ENCODE measurements at regions not wholly inside any gene's neighbourhood (a gene's known extent, or its start where the extent isn't known, plus 50 kb on each side); places are given as distances from the start of the nearest gene placed in this dataset.
"Not testable (repeated sequence)": the region's sequence is repeated elsewhere in the genome, so short reads cannot be mapped to it uniquely, and the experiment has no call there.

DNA sequence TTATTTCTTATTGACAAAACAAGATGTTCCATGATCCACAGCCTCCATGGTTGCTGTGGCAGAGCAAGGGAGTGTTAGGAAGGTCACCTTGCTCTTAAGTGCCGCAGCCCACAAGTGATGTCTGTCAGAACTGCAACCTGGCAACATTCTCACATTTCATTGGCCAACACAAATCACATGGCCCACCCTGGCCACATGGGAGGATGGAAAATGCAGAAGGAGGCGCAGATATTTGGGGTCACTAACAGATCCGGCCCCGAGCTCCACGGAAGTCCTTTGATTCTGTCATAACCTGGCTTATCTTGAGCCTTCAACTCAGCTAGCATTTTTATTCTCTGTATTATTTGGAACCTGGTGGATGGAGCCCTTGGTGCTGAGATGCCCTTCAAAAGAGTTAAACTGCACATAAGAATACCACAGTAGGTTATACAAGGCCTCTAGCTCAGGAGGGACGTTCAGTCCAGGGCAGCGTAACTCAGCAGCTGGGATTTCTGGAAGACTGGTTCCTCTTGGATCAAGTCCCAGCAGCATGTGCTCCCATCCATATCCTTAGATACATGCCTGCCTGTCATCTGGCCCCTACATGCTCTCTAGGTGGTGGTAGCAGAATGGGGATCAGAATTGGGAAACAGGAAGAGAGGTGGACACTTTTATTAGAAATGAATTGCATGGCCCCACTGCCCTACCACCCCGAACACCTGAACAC lies 508.1 kb downstream of the HAPSTR1 start:
- no peak for DNase-seq

DNA sequence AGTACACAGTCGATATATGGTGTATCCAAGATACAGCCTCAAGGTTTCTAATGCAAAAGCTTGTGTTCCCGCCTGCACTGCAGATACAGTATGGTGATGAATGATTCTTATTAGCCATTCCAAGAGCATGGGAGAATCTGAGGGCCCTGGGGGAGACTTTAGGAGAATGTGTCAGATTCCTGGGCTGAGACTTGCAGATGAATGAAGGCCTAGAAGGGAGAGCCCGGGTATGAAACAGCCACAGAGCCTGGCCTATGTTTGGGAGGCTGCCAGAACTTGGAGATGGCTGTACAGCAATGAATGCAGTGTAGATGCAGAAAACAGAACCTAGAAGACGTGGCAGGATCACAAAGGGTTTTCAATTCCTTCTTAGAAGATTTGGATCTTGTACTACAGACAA lies 510.7 kb downstream of the HAPSTR1 start:
- no peak for DNase-seq

DNA sequence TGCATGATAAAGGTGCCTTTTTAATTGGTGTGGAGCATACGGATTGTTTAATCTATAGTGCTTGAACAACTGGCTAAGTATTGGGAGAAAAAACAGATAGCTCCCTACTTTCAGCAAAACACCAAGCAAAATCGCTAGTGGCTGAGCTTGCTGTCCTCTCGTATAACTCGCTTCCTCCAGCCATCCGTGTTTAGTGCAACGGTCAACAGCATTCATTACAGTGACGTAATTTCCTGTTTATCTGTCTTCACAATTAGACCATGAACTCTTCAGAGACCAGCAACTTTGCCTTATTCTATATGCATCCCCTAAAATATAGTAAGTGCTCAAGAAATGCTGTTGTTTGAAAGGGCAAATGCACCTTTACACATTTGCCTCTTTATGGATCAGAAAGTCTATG lies 511.9 kb downstream of the HAPSTR1 start:
- DNase-seq: no peak

DNA sequence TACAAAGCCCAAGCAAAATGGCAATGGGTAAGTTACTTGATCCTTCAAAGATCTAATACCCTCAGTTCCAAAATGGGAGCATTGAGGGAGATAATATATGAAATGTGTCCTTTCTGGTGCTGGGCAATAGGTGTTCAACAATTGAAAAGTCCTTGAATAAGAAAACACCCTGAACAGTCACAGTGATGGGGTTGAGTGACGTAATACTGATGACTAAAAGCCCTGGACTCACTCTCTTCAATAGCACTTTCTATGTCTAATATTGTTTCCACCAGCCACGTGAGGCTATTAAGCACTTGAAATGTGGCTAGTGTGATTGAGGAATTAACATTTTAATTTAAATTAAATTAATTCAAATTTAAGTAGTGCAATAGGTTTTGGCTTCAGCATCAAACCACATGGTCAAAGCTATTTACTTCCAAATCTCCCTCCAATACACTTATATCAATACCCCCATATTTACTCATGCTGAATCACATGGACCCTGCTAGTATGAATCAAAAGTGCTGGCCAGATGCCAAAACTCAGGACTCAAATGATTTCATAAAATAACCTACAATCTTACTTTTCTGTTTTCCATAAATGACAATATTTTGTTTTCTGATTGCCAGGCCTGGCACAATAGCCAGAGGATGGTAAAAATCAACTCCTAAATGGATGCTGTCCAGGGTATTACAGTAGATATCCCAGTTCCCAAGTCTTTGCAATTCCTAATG lies 516.2 kb downstream of the HAPSTR1 start:
- no peak for DNase-seq

DNA sequence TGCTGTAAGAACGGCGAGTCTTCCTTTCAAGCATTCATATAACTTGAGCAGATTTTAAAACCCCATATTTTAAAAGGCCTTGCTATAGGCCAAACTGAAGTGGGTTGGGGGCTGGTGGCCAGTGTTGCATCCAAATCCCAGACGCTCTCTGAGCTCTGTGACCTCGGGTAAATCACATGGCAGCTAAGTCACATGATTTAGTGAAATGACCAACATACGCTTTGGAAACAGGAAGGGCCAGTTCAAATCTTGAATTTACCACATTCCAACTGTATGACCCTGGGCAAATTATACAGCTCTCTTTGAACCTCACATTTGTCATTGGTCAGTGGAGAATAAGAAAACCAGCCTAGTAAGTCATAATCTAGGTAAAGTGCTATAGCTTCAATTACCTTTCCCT lies 519.3 kb downstream of the HAPSTR1 start:
- no peak for DNase-seq

DNA sequence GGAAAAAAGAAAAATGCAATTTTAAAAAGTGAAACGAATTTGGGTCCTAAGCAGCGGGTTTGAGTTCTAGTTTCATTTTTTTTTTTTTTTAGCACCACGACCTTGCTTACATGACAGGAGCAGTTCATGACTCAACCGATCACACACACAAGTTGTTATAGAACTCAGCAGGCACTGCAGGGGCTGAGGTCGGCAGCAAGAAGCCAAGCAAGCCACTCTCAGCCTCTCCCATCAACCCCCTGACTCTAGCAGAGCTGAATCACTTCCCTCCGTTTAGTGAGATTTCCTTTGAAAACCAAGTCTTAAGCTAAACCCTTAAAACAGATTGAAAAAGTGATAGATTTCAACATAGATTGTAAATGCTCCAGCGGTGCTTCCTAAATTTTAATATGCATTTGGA lies 520.8 kb downstream of the HAPSTR1 start:
- no peak for DNase-seq

DNA sequence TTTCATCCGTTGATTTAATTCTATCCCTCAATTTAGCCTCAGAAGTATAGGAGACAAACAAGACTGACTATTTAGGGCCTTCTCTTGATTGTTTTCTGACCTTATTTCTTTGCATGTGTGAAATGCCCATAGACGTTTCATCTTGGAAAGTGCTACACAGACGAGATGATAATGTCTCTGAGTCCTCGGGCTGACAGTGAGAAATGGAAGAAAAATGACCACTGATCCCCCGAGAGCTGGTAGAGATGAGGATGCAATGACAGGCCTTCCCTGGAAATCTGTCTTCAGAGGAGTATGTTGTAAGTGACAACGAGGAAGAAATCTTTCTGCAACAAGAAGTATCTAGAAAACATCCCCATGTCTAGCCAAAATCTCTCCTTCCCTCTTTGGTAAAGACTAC lies 522.9 kb downstream of the HAPSTR1 start:
- DNase-seq: no peak

DNA sequence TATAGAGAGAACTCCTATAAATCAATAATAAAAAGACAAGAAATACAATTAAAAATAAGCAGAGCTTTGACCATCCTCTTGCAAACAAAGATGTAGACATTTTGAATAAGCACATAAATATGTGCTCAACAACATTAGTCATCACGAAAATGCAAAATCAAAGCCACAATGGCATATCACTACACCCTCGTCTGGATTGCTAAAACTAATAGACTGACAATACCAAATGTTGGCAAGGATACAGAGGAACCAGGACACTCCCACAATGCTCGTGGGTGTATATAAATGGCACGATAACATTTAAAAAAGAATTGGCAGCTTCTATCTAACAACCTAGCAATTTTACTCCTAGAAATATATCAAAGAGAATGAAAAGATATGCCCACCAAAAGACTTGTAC lies 530.8 kb downstream of the HAPSTR1 start:
- no peak for DNase-seq

DNA sequence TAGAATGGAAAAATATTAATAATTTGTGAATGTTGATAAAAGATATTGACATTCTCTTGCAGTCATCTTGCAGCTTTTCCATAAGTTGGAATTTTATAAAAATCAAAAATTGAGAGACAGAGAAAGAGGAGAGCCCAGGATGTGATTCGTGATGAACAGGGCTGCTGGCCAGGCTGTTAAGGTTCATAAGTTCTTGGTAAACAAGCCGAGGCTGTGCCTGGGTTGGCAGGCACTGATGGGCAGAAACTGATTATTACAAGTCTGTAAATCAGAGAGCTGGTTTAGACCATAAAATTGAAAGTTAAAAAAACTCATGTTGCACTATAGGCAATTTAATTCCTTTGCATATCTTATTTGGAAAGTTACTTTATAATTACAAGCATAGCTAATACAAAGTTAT lies 533.7 kb downstream of the HAPSTR1 start:
- no peak for DNase-seq

DNA sequence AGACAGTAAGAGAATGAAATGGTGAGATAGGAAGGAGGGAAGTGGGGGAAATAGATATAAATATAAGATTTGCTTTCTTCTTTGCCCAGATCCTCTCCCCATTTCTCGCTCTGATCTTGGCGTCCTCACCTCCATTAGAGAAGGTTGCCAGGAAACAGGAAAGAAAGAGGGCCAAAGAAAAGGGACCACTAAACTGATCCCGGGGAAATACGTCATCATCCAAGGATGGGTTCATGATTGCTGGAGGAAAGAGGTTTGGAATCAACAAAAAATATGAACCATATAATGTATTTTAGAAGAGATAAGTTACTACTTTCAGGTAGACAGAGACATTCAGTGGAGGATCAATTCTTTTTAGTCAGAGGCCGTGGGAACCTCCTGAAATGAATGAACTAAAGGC lies 536.0 kb downstream of the HAPSTR1 start:
- DNase-seq: no peak

DNA sequence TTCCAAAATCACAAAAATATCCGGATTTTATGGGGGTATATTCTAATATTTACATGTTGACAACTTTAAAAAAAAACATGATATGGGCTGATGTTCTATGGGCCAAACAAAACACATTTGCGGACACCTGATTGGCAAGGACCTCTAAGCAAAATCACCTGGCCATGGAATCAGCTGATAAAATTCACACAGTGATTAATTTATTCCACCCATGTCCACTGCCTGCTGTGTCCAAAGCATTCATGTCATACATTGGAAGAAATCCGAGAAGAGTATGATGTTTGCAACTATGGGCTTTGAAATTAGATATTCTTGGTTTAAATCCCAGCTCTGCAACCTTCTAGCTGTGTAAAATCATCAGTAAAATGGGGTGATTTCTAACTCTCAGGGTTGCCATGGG lies 538.7 kb downstream of the HAPSTR1 start:
- DNase-seq: no peak

DNA sequence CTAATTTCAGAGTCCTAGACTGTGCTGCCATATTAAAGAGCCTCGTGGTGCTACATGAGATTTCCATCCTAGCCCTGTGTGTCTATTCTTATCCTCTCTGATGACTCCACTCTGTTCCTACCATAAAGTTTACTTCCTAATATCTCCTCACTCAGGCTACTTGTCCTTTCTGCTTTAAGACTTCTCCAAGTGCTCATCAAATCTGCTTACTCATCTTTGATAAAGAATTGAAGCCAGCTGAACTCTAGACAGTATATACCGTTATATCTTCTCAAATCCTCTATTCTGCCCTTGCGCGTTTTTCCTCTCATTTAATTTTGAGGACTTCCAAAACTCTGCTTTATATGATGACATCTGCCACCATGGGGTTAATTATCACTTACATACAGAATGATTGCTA lies 539.5 kb downstream of the HAPSTR1 start:
- DNase-seq: no peak

DNA sequence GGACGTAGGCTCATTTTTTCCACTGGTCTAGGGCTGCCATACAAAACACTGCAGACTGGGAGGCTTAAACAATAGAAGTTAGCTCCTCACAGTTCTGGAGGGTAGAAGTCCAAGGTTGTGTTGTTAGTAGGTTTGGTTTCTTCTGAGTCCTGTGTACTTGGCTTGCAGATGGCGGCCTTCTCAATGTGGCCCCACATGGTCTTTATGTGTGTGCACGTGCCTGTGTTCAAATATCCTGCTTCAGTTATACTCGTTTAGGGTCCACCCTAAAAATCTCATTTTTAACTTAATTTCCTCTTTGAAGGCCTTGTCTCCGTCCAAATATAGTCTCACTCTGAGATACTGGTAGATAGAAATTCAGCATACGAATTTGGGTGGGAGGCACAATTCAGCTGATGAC lies 542.4 kb downstream of the HAPSTR1 start:
- DNase-seq: no peak

DNA sequence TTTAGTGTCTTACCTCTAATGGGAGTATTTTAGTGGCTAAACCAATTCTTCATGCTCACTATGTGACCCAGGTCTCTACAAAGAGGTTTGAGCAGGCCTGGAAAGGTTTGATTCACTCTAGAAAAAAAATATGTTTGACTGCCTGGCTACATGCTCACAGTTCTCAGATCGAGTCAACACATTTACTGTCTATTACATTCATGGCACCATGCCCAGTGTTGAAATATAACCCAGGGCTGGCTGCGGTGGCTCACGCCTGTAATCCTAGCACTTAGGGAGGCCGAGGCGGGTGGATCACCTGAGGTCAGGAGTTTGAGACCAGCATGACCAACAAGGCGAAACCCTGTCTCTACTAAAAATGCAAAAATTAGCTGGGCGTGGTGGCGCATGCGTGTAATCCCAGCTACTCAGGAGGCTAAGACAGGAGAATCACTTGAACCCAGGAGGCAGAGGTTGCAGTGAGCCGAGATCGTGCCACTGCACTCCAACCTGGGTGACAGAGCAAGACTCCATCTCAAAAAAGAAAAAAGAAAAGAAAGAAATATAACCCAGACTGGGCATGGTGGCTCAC lies 543.8 kb downstream of the HAPSTR1 start:
- DNase-seq: not testable (repeated sequence)

DNA sequence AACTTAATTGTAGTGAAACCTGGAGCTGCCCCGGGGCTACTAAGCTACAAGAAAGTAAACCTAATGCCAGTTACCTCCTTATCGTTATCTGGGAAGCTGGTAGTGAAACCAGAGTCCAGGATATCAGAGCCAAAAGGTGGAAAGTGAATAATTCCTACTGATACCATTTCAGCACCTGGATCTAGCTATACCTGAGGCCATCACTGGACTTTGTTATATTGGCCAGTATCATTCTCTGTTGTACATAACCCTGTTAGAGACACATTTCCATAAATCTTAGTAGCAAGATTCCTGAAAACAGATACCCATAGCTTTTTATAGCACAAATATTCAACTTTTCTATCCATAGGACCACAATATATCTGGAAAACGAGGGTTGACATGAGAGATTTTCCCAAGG lies 538.0 kb downstream of the GRIN2A start:
- no peak for DNase-seq

DNA sequence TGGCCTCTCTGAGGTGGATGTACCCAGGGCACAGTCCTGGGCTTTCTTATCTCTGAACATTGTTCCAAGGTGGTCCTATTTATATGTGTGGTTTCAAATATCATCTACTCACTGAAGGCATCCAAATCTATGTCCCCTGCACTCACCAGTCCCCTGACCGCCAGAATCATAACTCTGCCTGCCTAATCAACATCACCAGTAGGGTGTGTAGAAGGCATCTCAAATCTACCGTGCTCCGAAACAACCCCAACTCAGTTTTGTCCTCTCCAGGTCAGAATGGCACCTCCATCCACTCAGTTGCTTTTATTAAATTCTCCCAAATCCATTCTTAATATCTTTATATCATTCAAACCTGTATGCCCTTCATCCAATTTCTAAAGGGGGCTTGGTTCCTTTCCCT lies 536.3 kb downstream of the GRIN2A start:
- no peak for DNase-seq

DNA sequence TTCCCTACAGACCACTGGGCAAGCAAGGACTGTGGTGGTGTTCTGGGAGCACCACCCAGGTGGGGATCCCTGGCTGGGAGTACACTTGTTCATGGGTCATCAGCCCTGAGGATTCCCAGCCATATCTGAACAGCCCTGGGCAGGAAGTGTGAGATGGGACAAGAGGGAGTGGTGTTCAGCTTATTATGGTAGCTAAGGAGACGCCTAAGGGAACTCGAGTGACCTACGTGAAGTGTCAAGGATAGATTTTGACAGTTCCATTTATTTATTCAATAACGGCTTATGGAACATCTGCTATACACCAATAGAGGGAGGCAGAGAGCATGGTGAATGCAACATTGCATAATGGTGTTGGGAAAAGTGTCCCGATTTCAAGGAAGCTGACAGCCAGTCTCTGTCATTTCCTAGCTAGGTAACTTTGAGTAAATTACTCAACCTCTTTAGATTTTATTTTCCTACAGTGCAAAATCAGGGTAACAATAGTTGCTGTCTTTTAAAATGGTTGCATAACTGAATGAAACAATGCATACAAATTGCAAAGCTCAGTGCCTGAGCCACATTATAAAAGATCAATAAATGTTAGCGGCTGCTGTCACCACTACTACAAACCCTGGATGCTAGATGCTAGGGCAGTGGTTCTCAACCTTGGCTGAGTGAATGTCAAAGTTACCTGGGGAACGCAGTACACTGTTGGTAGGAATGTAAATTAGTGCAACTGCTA lies 534.1 kb downstream of the GRIN2A start:
- no peak for DNase-seq

DNA sequence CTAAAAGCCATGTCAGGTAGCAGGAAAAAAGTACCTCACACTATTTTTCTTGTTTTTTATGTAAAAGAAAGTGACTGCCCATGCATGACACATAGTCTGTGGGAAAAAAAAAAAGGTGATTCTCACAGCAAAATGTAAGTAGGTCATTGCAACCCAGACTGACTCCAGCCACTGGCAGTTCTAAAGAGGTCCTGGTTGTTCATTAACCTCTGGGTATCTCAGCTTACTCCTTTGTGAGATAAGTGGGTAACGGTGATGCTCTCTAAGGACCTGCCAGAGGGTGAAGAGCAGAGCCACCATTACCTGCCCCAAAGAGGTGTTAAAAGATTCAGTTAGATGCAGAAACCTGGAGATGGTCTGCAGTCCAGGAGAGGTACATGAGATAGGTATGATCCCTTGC lies 531.9 kb downstream of the GRIN2A start:
- DNase-seq: no peak

DNA sequence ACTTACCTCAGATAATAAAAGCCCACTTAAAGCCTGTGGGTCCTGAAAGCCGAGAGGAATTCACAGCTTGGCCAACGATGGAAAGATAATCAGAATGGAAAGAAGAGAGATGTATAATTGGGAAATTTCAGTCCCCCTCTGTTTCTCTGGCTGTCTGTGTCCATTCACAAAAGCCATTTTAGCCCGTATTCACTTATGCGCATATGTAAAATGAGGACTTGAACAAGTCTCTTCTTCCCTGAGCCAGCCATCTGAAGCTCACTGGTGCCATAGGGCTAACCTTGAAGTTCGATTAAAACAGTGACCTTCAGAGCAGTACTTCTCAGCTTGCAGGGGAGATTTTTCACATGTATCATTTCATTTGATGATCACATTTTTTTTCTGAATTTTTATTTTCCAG lies 527.2 kb downstream of the GRIN2A start:
- no peak for DNase-seq

DNA sequence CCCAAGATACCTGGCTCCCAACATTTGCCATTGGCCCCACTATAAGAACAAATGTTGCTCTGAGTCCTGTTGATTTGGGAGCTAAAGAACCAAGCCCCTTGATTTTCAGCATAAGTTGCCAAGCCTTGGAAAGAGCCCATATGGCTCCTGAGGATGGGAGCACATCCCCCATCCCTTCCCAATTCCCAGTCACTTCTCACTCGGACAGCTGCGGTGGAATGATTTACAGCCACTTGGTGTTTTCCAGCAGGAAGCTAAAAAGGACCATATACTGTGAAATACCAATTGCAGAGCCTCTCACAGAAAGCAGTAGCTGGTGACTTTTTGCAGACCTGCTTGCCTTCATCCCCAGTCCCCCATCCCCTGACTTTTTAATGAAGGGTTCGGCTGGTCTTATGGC lies 524.6 kb downstream of the GRIN2A start:
- no peak for DNase-seq

DNA sequence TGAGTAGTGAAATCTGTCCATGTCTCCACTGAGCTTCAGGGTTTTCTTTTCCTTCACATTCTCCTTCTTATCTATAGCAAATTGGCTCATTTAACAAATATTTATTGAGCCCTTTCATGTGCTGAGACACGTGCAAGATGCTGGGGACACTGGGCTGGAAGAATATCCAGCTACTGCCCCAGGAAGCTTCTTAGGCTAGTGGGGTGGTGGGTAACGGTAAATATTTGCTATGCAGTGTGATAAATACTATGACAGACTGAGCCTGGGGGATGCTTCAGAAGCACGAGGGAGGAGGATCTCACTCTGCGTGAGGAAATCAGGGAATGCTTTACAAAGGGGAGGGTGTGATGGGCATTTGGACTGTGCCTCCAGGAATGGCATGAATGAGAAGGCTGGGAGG lies 524.1 kb downstream of the GRIN2A start:
- DNase-seq: no peak

DNA sequence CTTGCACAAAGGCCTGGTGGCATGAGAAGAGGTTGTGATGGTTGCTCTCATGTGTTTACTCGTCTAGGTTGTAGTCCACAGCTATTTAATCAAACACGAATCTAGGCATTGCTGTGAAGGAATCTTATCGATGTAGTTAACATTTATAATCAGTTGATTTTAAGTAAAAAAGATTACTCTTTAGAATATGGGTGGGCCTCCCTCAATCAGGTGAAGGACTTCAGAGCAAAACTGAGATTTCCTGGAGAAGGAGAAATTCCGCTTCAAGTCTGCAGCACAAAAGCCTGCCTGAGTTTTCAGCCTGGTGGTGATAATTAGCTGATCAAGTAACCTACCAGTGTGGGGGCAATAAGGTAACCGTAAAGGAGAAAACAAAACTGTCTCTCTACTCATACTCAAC lies 523.6 kb downstream of the GRIN2A start:
- no peak for DNase-seq

DNA sequence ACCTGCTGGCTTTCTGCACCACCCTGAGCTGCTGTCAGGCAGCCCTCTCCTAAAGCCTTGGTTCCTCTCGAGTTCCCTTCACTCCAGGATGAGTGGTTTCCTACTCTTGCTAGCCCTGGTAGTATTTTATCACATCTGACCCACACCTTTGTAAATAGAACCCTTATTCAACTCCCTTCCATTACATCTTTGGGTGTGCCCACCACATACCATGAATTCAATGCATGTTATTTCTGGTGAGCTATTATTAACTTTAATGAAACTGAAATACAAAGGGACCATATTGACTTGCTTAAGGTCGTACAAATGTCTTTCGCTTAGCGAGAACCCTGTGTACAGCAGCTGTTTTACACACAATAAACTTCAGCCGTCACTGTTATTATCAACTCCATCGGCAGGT lies 521.3 kb downstream of the GRIN2A start:
- DNase-seq: no peak

All from NCI-H2081 (cell line).